ENCODE measurements at regions not wholly inside any gene's neighbourhood (a gene's known extent, or its start where the extent isn't known, plus 50 kb on each side); places are given as distances from the start of the nearest gene placed in this dataset.

GRCh38 chr12:90502070-90502469 is 452.9 kb downstream of the CCER1 start:
- TF ChIP-seq, protein P1, sequence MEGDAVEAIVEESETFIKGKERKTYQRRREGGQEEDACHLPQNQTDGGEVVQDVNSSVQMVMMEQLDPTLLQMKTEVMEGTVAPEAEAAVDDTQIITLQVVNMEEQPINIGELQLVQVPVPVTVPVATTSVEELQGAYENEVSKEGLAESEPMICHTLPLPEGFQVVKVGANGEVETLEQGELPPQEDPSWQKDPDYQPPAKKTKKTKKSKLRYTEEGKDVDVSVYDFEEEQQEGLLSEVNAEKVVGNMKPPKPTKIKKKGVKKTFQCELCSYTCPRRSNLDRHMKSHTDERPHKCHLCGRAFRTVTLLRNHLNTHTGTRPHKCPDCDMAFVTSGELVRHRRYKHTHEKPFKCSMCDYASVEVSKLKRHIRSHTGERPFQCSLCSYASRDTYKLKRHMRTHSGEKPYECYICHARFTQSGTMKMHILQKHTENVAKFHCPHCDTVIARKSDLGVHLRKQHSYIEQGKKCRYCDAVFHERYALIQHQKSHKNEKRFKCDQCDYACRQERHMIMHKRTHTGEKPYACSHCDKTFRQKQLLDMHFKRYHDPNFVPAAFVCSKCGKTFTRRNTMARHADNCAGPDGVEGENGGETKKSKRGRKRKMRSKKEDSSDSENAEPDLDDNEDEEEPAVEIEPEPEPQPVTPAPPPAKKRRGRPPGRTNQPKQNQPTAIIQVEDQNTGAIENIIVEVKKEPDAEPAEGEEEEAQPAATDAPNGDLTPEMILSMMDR (IDR thresholded peaks at IDR 0.05) = no peak
- no peak for TF ChIP-seq POLR2A (IDR thresholded peaks at IDR 0.05)
